H1 (cell line): ENCODE measurements at regions not wholly inside any gene's neighbourhood (a gene's known extent, or its start where the extent isn't known, plus 50 kb on each side); places are given as distances from the start of the nearest gene placed in this dataset.

Experiments
- CTCF ChIA-PET: fragments of 300-600 bp; sonication (Branson Sonifier 250); formaldehyde crosslinking; loops from one replicate; lab custom pipeline; 2021; ENCODE audit not compliant: partially characterized antibody; lab: Charles Lee
- POLR2A ChIA-PET: fragments of 300-600 bp; sonication (Branson Sonifier 250); formaldehyde crosslinking; loops from one replicate; lab custom pipeline; 2021; ENCODE audit warnings: inconsistent platforms; ENCODE audit not compliant: partially characterized antibody; lab: Charles Lee
- DNase-seq, 2 experiments: peaks; one replicate each; pipeline versions ENCODE4 v3.0.0 to v3.0.0-alpha.2; 2010 to 2022; ENCODE audit warnings: low spot score in 2 of 2, low read depth in 1 of 2, mixed read lengths in 1 of 2
- FAIRE-seq: peaks from 2 replicates; lab custom pipeline; 2011; peaks lifted over from hg19 to GRCh38; lab: Jason Lieb, UNC
- H2AFZ ChIP-seq: 2 replicates; pipeline ENCODE4 v1.8.1; 2012; ENCODE audit warnings: low read length, inconsistent platforms
- H2AK5ac ChIP-seq: 2 replicates; pipeline ENCODE4 v1.6.1; 2013; ENCODE audit warnings: low read depth, low read length
- H2BK120ac ChIP-seq: replicated peaks from 2 replicates; pipeline ENCODE3; 2013; ENCODE audit warnings: low read depth, low read length, inconsistent platforms
- H2BK12ac ChIP-seq: 2 replicates; pipeline ENCODE4 v1.6.1; 2013; ENCODE audit warnings: low read depth, low read length
- H2BK15ac ChIP-seq: 2 replicates; pipeline ENCODE4 v1.6.1; 2013; ENCODE audit warnings: low read length
- H2BK20ac ChIP-seq: 2 replicates; pipeline ENCODE4 v1.6.1; 2013; ENCODE audit warnings: low read length
- H2BK5ac ChIP-seq: 2 replicates; pipeline ENCODE4 v1.6.1; 2013; ENCODE audit warnings: low read depth, low read length
- H3K14ac ChIP-seq: 2 replicates; pipeline ENCODE4 v1.6.1; 2013; ENCODE audit warnings: inconsistent platforms; ENCODE audit not compliant: insufficient read length
- H3K18ac ChIP-seq: 2 replicates; pipeline ENCODE4 v1.6.1; 2013; ENCODE audit warnings: low read length; ENCODE audit errors: extremely low read depth
- H3K23ac ChIP-seq: 2 replicates; pipeline ENCODE4 v1.6.1; 2013; ENCODE audit warnings: inconsistent platforms; ENCODE audit not compliant: insufficient read length
- H3K23me2 ChIP-seq: 2 replicates; pipeline ENCODE4 v1.6.1; 2013; ENCODE audit warnings: low read depth, low read length
- H3K27ac ChIP-seq: 2 replicates; pipeline ENCODE4 v1.6.1; 2011; ENCODE audit warnings: low read depth, low read length, inconsistent platforms
- H3K27me3 ChIP-seq, 4 experiments: replicated peaks in 1 of 4; 1 replicate in 1 of 4; 2 replicates in 3 of 4; pipeline versions ENCODE4 v1.6.1 to v1.8.1; 2011 to 2013; ENCODE audit warnings: low read length in 3 of 4, mild to moderate bottlenecking in 3 of 4, inconsistent platforms in 2 of 4, mixed read lengths in 2 of 4, moderate library complexity in 1 of 4; ENCODE audit not compliant: control insufficient read depth in 3 of 4, insufficient read depth in 3 of 4; ENCODE audit errors: extremely low read depth in 1 of 4
- H3K36me3 ChIP-seq, 4 experiments: 2 replicates each; pipeline versions ENCODE4 v1.6.1 to v1.8.1; 2011 to 2013; ENCODE audit warnings: mild to moderate bottlenecking in 4 of 4, low read length in 3 of 4, moderate library complexity in 2 of 4, control low read depth in 1 of 4, inconsistent platforms in 1 of 4; ENCODE audit not compliant: insufficient read depth in 4 of 4, control insufficient read depth in 2 of 4
- H3K4ac ChIP-seq: replicated peaks from 2 replicates; pipeline ENCODE3; 2013; ENCODE audit warnings: low read length, low read depth, mixed read lengths, inconsistent platforms; ENCODE audit not compliant: insufficient read length
- H3K4me1 ChIP-seq, 4 experiments: replicated peaks in 1 of 4; 1 replicate in 1 of 4; 2 replicates in 3 of 4; pipeline versions ENCODE4 v1.6.1 to v1.8.1; 2011 to 2013; ENCODE audit warnings: low read length in 3 of 4, inconsistent platforms in 2 of 4, mixed read lengths in 1 of 4; ENCODE audit not compliant: insufficient read depth in 4 of 4, control insufficient read depth in 3 of 4
- H3K4me2 ChIP-seq, 2 experiments: 2 replicates each; pipeline versions ENCODE4 v1.6.1 to v1.8.1; 2011 to 2013; ENCODE audit warnings: low read depth in 2 of 2, low read length in 2 of 2, control low read depth in 1 of 2, inconsistent platforms in 1 of 2, mild to moderate bottlenecking in 1 of 2; ENCODE audit not compliant: insufficient read depth in 1 of 2
- H3K4me3 ChIP-seq, 4 experiments: fragments of 200-600, 300-600 bp in 1 of 4; sonication (generic), shearing (Covaris generic), sonication (Bioruptor Twin) in 1 of 4; 2 replicates each; pipeline versions ENCODE4 v1.5.1 to v1.8.1; 2011 to 2016; ENCODE audit warnings: low read length in 4 of 4, low read depth in 3 of 4, control low read depth in 2 of 4, inconsistent platforms in 2 of 4, mild to moderate bottlenecking in 2 of 4, mixed read lengths in 1 of 4, moderate library complexity in 1 of 4; ENCODE audit not compliant: insufficient read depth in 2 of 4; ENCODE audit errors: extremely low read depth in 1 of 4
- H3K56ac ChIP-seq: replicated peaks from 2 replicates; pipeline ENCODE3; 2013; ENCODE audit warnings: low read depth, mild to moderate bottlenecking, mixed read lengths, low read length, inconsistent platforms; ENCODE audit not compliant: insufficient read length
- H3K79me1 ChIP-seq: 2 replicates; pipeline ENCODE4 v1.6.1; 2013; ENCODE audit warnings: low read depth, low read length, control low read depth
- H3K79me2 ChIP-seq, 2 experiments: 2 replicates each; pipeline versions ENCODE4 v1.6.1 to v1.8.1; 2012 to 2013; ENCODE audit warnings: low read length in 2 of 2, mild to moderate bottlenecking in 2 of 2, inconsistent platforms in 1 of 2; ENCODE audit not compliant: insufficient read depth in 2 of 2, control insufficient read depth in 1 of 2
- H3K9ac ChIP-seq, 4 experiments: replicated peaks in 1 of 4; 1 replicate in 1 of 4; 2 replicates in 3 of 4; pipeline versions ENCODE4 v1.6.1 to v1.8.1; 2011 to 2013; ENCODE audit warnings: low read depth in 3 of 4, low read length in 3 of 4, control low read depth in 2 of 4, mild to moderate bottlenecking in 2 of 4, moderate library complexity in 2 of 4, inconsistent platforms in 1 of 4; ENCODE audit errors: extremely low read depth in 1 of 4
- H3K9me3 ChIP-seq, 2 experiments: 2 replicates each; pipeline versions ENCODE4 v1.6.1 to v1.8.1; 2012 to 2013; ENCODE audit warnings: mild to moderate bottlenecking in 2 of 2, moderate library complexity in 2 of 2, control low read depth in 1 of 2, inconsistent platforms in 1 of 2, low read depth in 1 of 2, low read length in 1 of 2, mixed read lengths in 1 of 2; ENCODE audit not compliant: insufficient read depth in 2 of 2
- H4K20me1 ChIP-seq, 2 experiments: replicated peaks in 1 of 2; 2 replicates each; pipeline versions ENCODE3 to v1.8.1; 2011 to 2013; ENCODE audit warnings: inconsistent platforms in 2 of 2, low read length in 2 of 2, mild to moderate bottlenecking in 1 of 2; ENCODE audit not compliant: insufficient read depth in 2 of 2, control insufficient read depth in 1 of 2
- H4K5ac ChIP-seq: 2 replicates; pipeline ENCODE4 v1.6.1; 2013; ENCODE audit warnings: low read length, low read depth, mixed read lengths, inconsistent platforms; ENCODE audit not compliant: insufficient read length
- H4K8ac ChIP-seq: 2 replicates; pipeline ENCODE4 v1.8.0; 2013; ENCODE audit warnings: mild to moderate bottlenecking, moderate library complexity, low read length, inconsistent platforms; ENCODE audit not compliant: insufficient read depth; ENCODE audit errors: extremely low read depth
- H4K91ac ChIP-seq: replicated peaks from 2 replicates; pipeline ENCODE3; 2013; ENCODE audit warnings: low read length, mixed read lengths, inconsistent platforms; ENCODE audit not compliant: insufficient read length
- CREB1 ChIP-seq: IDR thresholded peaks from 2 replicates; pipeline ENCODE4 v1.6.1; 2012; ENCODE audit warnings: inconsistent platforms
- GTF2F1 ChIP-seq: IDR thresholded peaks from 2 replicates; pipeline ENCODE4 v1.6.1; 2012; ENCODE audit warnings: low read depth, low read length, improper control_type of control experiment, borderline replicate concordance
- HDAC6 ChIP-seq: IDR thresholded peaks from one replicate; pipeline ENCODE4 v1.7.1; 2012; ENCODE audit warnings: low read depth, mild to moderate bottlenecking, inconsistent platforms, low read length, moderate library complexity
- KDM1A ChIP-seq: fragments of 200-600, 300-600 bp; sonication (generic); IDR thresholded peaks from 2 replicates; pipeline ENCODE4 v1.7.1; 2016; ENCODE audit warnings: mild to moderate bottlenecking, low read length, borderline replicate concordance
- NRF1 ChIP-seq: IDR thresholded peaks from 2 replicates; pipeline ENCODE4 v1.6.1; 2011; ENCODE audit warnings: mild to moderate bottlenecking, low read depth, low read length, improper control_type of control experiment
- SAP30 ChIP-seq: fragments of 300-600 bp; sonication (generic); IDR thresholded peaks from 2 replicates; pipeline ENCODE4 v1.7.1; 2012; ENCODE audit warnings: low read length, moderate library complexity, mild to moderate bottlenecking, inconsistent platforms; ENCODE audit not compliant: insufficient read depth, insufficient replicate concordance
- SIRT6 ChIP-seq: IDR thresholded peaks from one replicate; pipeline ENCODE4 v1.7.1; 2012; ENCODE audit warnings: low read length, inconsistent platforms
- TBP ChIP-seq: IDR thresholded peaks from 2 replicates; pipeline ENCODE4 v1.6.1; 2011; ENCODE audit warnings: low read depth, low read length, improper control_type of control experiment
- WGBS, 2 experiments: shearing (Covaris generic) in 1 of 2; methylation state at CpG; one replicate each; pipeline versions ENCODE4 v1.1.6 to v1.1.7; 2013 to 2015; ENCODE audit warnings: low lambda C conversion rate in 2 of 2, mixed read lengths in 2 of 2, inconsistent platforms in 1 of 2, low coverage in 1 of 2, missing lambda C conversion rate in 1 of 2; ENCODE audit not compliant: insufficient replicate concordance in 2 of 2, insufficient coverage in 1 of 2, insufficient read length in 1 of 2; ENCODE audit errors: extremely low coverage in 1 of 2, missing lambda C conversion rate in 1 of 2; 5-methylcytosine and 5-hydroxymethylcytosine counted together
- TF ChIP-seq, protein P1 (sequence below): IDR thresholded peaks from 2 replicates; pipeline ENCODE4 v1.6.1; 2012; ENCODE audit warnings: inconsistent platforms

DNA sequence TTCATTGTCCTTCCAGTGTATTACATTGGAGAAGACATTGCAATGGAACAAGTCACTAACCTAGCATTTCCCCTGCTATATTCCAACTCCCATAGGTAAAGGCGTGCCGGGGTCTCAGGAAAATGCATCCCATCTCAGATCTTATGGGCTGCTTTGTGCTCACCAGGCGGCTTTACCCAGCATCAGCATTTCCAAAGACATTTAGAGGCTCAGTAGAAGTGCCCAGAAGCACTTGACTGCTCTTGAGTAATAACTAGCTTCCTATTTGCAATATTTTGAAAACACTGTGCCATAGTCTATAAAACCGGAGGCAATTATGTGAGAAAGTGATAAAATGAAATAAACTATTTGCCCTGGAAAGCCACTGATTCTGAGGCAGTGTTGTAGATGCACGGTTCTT is 415.0 kb upstream of the NPVF start:
- Histone ChIP-seq H3K23me2 (no peaks in the 10 kb centered on the region; the same call in 1 of the 2 replicates), H2BK120ac (no peak overlapping the region), H2BK20ac (no peak overlapping the region), H3K9me3 (no peaks in the 10 kb centered on the region), H4K5ac (no peak overlapping the region), H2AK5ac (no peak overlapping the region), H3K79me2 (no peaks in the 10 kb centered on the region), H3K18ac (no peak overlapping the region), H4K8ac (no peak overlapping the region), H3K14ac (no peak overlapping the region), H3K4me3 (no peak overlapping the region), H3K4me2 (no peak overlapping the region), H2BK5ac (no peak overlapping the region), H2BK15ac (no peak overlapping the region), H2BK12ac (no peak overlapping the region), H3K4ac (no peak overlapping the region), H3K27me3 (no peaks in the 10 kb centered on the region), H3K56ac (no peak overlapping the region), H3K4me1 (no peaks in the 10 kb centered on the region), H4K91ac (no peak overlapping the region), H3K23ac (no peak overlapping the region), H3K9ac (no peak overlapping the region), H3K36me3 (no peaks in the 10 kb centered on the region), H4K20me1 (no peaks in the 10 kb centered on the region), H2AFZ (no peak overlapping the region), H3K79me1 (no peaks in the 10 kb centered on the region), H3K27ac (no peak overlapping the region)
- WGBS, 2 experiments: 96% methylated on average over 5 of the region's 5 CpGs; no CpG with 5 or more reads in 1 of the 2 experiments
- CTCF ChIA-PET: no interaction called here
- POLR2A ChIA-PET: no interaction called here
- TF ChIP-seq NRF1 (no peak), CREB1 (no peak), TBP (no peak), KDM1A (no peak), HDAC6 (no peak), GTF2F1 (no peak), SAP30 (no peak), SIRT6 (no peak)
- TF ChIP-seq, protein P1, sequence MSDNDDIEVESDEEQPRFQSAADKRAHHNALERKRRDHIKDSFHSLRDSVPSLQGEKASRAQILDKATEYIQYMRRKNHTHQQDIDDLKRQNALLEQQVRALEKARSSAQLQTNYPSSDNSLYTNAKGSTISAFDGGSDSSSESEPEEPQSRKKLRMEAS: no peak
- no peak for FAIRE-seq
- DNase-seq: no peak
